HT1080 (cell line): ENCODE measurements at regions not wholly inside any gene's neighbourhood (a gene's known extent, or its start where the extent isn't known, plus 50 kb on each side); places are given as distances from the start of the nearest gene placed in this dataset.

Experiments
- DNase-seq: peaks from one replicate; pipeline ENCODE4 v3.0.0-alpha.2; 2015; ENCODE audit warnings: low read depth

GRCh38 chr2:37471994-37472393 is 127.6 kb downstream of the QPCT start:
- peak; percentile 66 for DNase-seq

DNA sequence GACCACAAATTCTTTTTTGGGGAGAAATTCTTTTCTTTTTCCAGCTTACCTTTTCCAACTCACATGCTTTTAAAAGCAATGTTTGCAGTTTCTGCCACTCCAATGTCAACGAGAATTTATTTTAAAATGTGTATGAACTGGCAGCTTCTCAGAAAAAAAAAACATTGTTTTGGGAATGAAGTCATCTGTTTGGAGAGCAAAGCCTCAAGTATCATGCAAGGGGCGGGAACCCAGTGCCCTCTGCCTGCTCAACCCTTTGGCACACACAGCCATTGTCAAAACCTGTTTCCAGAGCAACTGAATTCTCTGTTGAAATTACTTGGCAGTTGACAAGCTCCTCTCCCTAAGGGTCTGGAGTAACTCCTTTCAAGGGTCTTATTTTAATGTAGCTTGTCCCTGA is 128.5 kb downstream of the QPCT start:
- DNase-seq, result peak; percentile 70

GRCh38 chr2:37476411-37476810 is 132.0 kb downstream of the QPCT start:
- no peak for DNase-seq

GRCh38 chr2:37477921-37478320 is 133.5 kb downstream of the QPCT start:
- DNase-seq, result no peak

GRCh38 chr2:37481244-37481643 is 136.8 kb downstream of the QPCT start:
- no peak for DNase-seq

DNA sequence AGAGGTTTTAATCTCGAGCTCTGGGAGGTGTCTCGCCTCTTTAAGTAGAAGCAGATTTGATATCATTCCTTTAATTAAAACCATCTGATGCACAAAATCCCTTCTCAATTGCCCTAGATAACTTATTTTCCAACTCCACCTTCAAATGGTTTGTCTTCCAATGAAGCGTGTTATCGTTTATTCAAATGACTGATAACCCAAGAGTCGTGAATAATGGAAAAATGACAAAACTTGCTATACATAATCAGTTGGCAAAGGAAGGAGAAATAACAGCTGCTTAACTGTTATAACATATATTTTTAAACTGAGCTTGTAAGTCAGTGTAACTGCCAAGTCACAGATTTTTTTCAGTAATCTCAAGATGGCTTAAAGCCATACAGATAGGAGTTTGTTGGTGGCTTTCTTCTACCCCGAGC is 144.6 kb downstream of the QPCT start:
- no peak for DNase-seq

DNA sequence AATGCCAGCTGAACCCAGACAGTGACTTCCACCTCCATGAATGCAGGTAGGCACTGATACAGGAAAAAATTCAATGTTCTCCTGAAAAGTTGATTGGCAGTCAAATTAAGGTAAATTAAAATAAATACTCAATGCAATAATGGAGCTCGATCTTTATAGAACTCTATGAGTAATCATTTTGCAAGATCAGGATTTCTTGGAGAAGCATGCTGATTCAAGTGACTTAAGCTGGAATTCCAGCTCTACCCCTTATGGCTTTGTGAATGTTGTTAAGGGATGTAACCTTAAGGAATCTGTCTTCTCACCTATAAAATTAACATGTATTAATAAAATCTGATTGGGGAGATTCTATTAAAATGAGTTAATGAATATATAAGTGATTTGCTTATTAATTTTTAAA is 145.1 kb downstream of the QPCT start:
- DNase-seq, result no peak

DNA sequence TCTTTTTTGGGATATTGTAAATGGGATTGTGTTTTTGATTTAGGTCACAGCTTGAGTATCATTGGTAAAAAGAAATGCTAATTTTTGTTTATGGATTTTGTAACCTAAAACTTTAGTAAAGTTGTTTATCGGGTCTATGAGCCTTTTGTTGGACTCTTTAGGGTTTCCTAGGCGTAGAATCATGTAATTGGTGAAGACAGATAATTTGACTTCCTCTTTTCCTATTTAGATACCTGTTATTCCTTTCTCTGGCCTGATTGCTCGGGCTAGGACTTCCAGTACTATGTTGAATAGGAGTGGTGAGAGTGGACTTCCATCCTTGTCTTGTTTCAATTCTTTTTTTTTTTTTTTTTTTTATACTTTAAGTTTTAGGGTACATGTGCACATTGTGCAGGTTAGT is 149.0 kb downstream of the QPCT start:
- no peak for DNase-seq

DNA sequence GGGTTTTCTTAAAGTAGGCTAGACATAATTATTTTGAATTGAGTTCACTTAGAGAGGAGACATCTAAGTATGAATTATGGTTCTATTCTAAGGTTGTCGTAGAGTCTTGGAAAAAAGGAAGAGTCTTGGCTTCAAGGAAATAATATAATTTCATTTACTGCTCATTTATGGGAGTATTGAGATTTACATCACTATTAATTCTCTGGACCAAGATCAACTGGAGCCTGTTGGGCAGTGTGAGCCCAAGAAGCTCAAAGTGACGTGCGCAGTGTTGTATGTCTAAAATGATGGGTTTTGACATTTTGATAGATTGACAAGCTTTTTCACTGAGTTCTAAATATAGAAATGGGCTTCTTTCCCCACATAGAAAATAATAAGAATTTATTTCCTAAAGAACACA is 154.7 kb downstream of the QPCT start:
- no peak for DNase-seq

DNA sequence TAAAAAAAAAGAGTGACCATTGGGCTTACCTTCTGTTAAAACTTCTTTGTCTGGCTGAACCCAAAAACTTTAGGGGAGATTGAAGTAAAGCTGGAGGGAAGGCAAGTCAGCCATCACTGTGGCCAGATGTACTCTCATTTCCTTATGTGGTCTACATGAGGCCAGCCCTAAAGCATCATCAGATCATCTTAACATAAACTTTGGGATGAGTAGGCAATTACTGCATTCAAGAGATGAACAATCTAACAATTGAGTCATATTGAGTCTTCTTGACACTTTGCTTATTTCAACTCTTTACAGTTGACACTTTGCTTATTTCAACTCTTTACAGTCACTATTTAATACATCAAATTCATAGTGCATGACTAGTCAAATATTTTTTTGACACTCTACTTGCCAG is 155.6 kb downstream of the QPCT start:
- DNase-seq, result peak; percentile 66

GRCh38 chr2:37501113-37501512 is 156.7 kb downstream of the QPCT start:
- DNase-seq, result no peak

DNA sequence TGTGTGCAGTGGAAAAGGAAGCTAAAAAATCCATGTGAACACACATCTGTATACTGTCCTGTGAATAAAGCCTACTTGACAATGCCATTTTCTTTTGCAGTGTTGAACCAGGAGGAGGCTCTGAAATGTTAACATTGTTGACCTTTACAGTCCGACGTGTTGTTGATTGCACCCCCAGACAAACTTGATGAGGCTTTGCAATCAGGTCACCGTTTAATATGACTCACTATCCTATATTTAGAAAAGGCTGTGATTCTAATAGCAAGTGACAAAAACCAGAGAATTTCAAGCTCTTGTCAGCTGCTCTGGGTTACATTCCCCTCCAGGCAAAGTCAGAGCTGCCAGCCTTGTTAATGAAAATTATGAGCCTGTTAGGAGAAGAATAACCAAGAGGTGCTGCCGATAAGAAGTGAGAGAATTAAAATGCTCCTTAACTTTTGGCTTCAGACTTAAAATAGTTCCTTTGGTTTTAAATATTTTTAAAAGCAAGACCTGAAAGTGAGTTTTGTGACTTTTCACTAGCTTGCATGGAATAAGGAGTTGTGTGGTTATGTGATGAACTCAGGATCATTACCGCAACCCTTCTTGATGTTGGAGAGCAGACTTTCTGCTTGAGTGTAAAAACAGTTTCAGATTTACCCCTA is 162.1 kb downstream of the QPCT start:
- DNase-seq, result no peak

GRCh38 chr2:37507051-37507410 is 162.6 kb downstream of the QPCT start:
- DNase-seq, result no peak

GRCh38 chr2:37507703-37508102 is 163.3 kb downstream of the QPCT start:
- no peak for DNase-seq

- DNase-seq, result no peak
Measured at GRCh38 chr2:37512971-37513370, 158.5 kb downstream of the CDC42EP3 start.

DNA sequence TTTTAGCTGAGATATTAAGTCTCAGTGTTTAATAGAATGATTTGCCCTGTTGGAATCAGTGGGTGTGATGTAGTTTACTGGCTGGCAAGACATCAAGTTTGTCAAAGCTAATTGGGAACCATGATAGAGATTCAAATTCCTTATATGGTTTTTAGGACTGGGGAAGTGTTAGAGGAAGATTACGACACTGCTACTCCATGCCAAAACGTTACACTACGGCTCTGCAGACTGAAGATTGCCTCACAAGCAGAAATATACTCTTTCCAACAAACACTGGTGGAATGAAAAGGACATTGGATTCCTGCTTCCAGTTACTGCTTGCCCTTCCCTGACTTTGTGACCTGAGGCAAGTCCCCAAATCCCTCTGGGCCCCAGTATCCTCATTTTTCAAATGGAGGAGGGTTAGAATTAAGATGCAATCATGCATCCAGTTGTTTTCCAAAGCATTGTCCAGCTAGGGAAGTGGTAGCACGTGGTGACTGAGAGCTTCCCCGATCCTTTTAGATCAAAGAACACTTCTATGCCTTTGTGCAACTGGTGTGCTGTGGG is 147.6 kb downstream of the CDC42EP3 start:
- DNase-seq, result no peak

DNA sequence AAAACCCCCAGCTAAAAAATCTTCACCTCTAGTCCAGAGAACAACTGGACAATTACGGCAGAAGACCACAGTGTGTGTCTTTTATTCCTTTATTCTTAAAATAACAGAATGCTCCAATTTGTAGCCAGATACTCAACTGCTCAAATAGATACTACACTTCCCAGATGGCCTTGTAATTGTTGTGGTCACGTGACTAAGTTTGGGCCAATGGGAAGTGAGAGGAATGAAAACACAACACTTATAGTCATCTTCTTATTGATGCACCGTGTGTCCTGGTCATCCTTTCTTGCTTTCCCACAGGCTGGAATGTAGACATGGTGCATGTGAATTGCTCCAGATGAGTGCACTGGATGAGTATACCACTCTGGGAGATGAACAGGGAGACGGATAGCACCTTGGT is 145.1 kb downstream of the CDC42EP3 start:
- DNase-seq, result peak; percentile 40

DNA sequence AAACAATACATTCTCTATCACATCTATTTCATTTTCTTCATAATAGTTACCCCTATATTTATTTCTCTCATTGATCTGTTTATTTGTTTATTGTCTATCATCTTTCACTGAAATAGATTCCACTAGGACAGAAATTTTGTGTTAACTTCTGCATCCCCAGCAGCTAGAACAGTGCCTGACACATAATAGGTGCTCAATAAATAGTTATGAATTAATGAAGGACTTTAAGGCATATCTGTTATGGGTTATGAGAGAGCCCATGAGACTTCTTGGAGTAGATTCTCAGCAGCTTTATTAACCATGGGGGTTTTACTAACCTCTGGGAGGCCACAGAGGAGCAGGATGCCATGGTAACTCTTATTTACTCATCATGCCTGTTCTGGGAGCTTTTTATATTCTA is 144.6 kb downstream of the CDC42EP3 start:
- DNase-seq, result no peak

GRCh38 chr2:37527361-37527760 is 144.1 kb downstream of the CDC42EP3 start:
- DNase-seq, result no peak

DNA sequence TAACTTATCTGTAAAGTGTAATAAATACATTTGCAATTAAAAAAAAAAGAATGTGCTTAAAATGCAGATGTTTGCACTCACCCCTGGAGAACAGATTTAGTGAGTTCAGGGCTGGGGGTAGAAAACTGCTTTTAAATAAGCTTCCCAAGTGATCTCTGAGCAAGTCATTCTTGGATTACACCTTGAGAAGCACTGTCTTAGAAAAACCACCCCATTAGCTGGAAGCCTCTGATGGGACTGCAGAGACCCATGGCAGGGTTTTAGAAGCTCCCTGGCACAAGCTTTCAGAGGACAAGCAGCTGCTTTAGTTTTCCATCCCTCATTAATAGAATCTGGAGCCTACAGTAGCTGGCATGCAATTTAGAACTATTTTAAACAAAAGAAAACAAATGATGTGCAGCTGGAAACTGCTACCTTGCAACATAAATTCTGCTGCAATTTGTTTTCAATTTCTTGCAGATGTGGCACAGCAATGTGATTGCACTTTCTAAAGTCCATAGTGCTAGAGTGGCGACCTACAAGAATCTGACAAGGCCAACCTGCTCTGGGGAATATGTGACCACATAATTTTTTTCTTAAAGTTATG is 141.5 kb downstream of the CDC42EP3 start:
- no peak for DNase-seq

DNA sequence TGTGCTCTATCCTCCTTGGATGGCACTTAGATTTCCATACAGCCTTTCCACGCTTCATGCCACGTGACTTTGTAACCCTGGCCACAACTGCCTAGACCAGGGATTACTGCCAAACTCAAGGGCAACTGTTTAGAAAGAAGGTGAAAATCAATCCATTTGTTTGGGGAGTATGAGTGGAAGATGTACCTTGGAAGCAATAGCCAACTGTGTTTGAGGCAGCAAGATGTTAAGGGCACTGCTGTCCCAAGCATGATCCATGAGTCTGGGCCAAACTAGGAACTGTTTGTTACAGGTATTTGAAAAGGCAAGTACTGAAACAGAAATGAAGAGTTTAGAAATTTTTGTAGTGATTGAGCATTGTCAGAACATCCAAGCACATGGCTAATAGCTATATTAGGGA is 138.9 kb downstream of the CDC42EP3 start:
- DNase-seq, result no peak

- DNase-seq, result no peak
Measured at GRCh38 chr2:37537316-37537715, 134.1 kb downstream of the CDC42EP3 start.

- no peak for DNase-seq
Measured at GRCh38 chr2:37541516-37541915, 129.9 kb downstream of the CDC42EP3 start.
